Fibroblast of lung (primary cell): ENCODE measurements at regions not wholly inside any gene's neighbourhood (a gene's known extent, or its start where the extent isn't known, plus 50 kb on each side); places are given as distances from the start of the nearest gene placed in this dataset.
"Not testable (repeated sequence)": the region's sequence is repeated elsewhere in the genome, so short reads cannot be mapped to it uniquely, and the experiment has no call there.

ENCODE experiments used
- CTCF ChIP-seq, 2 donors: IDR thresholded peaks in 1 of 2; conservative IDR thresholded peaks in 1 of 2; 1 replicate in 1 of 2; 2 replicates in 1 of 2; pipeline ENCODE4 v1.5.1; 2011 to 2012; ENCODE audit warnings: low read length in 2 of 2, control low read depth in 1 of 2, inconsistent platforms in 1 of 2, low read depth in 1 of 2, mild to moderate bottlenecking in 1 of 2
- EZH2 ChIP-seq: IDR thresholded peaks from 2 replicates; pipeline ENCODE4 v1.5.1; 2012; ENCODE audit warnings: low read length, control low read depth, mild to moderate bottlenecking; ENCODE audit errors: missing control alignments

- TF ChIP-seq CTCF (conservative IDR thresholded peaks at IDR 0.05 in 1 of 2, IDR thresholded peaks at IDR 0.05 in 1 of 2; ENCODE audit: low read depth in 1 of 2, low read length in 2 of 2); EZH2: not testable (repeated sequence)
Observed at GRCh38 chr2:87565116-87565515, 182.8 kb upstream of the PLGLB2 start.
